WI38 (cell line): ENCODE measurements at regions not wholly inside any gene's neighbourhood (a gene's known extent, or its start where the extent isn't known, plus 50 kb on each side); places are given as distances from the start of the nearest gene placed in this dataset.

Source experiments
- H3K4me3 ChIP-seq: 2 replicates; pipeline ENCODE4 v1.5.1; 2011; ENCODE audit warnings: low read depth, mild to moderate bottlenecking, control low read depth, low read length
- CTCF ChIP-seq: IDR thresholded peaks from 2 replicates; pipeline ENCODE4 v1.5.1; 2012; ENCODE audit warnings: low read depth, mild to moderate bottlenecking, control low read depth, low read length

GRCh38 chr10:106410331-106410730 is 754.2 kb downstream of the SORCS1 start:
- H3K4me3 ChIP-seq: no peak overlapping the region
- no peak for TF ChIP-seq CTCF

GRCh38 chr10:106405141-106405540 is 759.4 kb downstream of the SORCS1 start:
- H3K4me3 ChIP-seq: no peak overlapping the region
- no peak for TF ChIP-seq CTCF

GRCh38 chr10:106402458-106402857 is 762.0 kb downstream of the SORCS1 start:
- no peak overlapping the region for H3K4me3 ChIP-seq
- TF ChIP-seq CTCF: no peak

- TF ChIP-seq CTCF: no peak
- H3K4me3 ChIP-seq: no peak overlapping the region
Observed at GRCh38 chr10:106401967-106402366, 762.5 kb downstream of the SORCS1 start.

GRCh38 chr10:106401161-106401560 is 763.3 kb downstream of the SORCS1 start:
- no peak for TF ChIP-seq CTCF
- H3K4me3 ChIP-seq: no peak overlapping the region

- no peak for TF ChIP-seq CTCF
- H3K4me3 ChIP-seq: no peak overlapping the region
Observed at GRCh38 chr10:106399112-106399511, 765.4 kb downstream of the SORCS1 start.

- TF ChIP-seq CTCF: no peak
- no peak overlapping the region for H3K4me3 ChIP-seq
Observed at GRCh38 chr10:106396192-106396591, 768.3 kb downstream of the SORCS1 start.
